ENCODE measurements at regions not wholly inside any gene's neighbourhood (a gene's known extent, or its start where the extent isn't known, plus 50 kb on each side); places are given as distances from the start of the nearest gene placed in this dataset.

DNA sequence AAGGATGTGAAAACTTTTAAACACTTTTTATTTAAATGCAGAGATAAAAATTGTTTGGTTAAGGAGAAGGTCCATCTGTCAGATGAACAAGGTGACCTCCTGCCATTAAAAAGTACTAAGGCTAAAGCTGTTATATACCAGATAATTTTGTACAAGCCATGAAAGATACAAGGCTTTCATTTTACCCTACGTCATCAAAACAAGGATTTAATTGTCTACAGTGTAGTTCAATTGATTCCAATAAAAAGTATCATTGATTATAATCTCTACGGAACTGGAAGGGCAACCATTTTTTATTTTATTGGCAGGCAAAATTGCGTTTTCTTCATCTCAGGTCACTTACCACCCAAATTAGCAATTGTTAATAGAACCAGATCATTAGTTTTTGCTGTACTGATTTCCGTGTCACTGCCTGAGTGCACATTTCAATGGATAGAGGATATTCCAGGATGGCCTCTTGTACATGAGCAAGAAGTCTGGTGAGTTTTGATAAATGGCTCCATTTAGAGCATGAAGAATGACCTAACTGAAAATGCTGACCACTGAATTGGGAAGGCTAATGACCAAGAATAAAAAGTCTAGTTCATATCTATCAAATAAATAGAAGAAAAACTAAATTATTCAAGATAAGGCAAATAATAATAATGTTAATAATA, 564.9 kb downstream of the JRKL start:
- Histone ChIP-seq H3K27ac (no peak overlapping the region), H3K36me3 (no peaks in the 10 kb centered on the region), H3K4me3 (no peak overlapping the region), H3K4me1 (no peaks in the 10 kb centered on the region), H3K9me3 (no peaks in the 10 kb centered on the region), H3K27me3 (ENCODE audit: low read depth) (no peaks in the 10 kb centered on the region)
- TF ChIP-seq, protein P1, sequence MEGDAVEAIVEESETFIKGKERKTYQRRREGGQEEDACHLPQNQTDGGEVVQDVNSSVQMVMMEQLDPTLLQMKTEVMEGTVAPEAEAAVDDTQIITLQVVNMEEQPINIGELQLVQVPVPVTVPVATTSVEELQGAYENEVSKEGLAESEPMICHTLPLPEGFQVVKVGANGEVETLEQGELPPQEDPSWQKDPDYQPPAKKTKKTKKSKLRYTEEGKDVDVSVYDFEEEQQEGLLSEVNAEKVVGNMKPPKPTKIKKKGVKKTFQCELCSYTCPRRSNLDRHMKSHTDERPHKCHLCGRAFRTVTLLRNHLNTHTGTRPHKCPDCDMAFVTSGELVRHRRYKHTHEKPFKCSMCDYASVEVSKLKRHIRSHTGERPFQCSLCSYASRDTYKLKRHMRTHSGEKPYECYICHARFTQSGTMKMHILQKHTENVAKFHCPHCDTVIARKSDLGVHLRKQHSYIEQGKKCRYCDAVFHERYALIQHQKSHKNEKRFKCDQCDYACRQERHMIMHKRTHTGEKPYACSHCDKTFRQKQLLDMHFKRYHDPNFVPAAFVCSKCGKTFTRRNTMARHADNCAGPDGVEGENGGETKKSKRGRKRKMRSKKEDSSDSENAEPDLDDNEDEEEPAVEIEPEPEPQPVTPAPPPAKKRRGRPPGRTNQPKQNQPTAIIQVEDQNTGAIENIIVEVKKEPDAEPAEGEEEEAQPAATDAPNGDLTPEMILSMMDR (IDR thresholded peaks at IDR 0.05): no peak
- DNase-seq (no peak), ATAC-seq (no peak)
- intact Hi-C loops (cut with DNase I): no loop called here

DNA sequence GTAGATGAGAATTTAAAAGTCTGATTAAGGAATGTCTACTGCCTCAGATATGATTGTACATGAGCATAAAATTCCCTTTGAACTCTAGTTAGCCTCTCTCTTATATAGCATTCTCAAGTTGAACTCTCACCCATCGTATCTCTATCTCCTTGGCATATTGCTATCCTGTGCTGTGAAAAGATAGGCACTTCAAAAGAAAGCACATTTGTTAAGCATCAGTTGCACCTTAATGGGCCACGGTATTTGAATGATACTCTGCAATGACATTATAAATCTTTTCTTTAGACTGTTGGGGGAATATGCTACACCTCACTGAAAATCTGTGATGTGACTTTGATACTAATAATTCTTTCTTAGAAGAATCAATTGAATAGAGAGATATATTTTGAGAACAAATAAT, 570.7 kb downstream of the JRKL start:
- Histone ChIP-seq H3K36me3 (no peaks in the 10 kb centered on the region), H3K4me3 (no peak overlapping the region), H3K27ac (no peak overlapping the region), H3K4me1 (no peaks in the 10 kb centered on the region), H3K27me3 (ENCODE audit: low read depth) (no peaks in the 10 kb centered on the region), H3K9me3 (no peaks in the 10 kb centered on the region)
- intact Hi-C loops (cut with DNase I): no loop called here
- TF ChIP-seq, protein P1 (IDR thresholded peaks at IDR 0.05): no peak
- ATAC-seq (no peak), DNase-seq (no peak)

DNA sequence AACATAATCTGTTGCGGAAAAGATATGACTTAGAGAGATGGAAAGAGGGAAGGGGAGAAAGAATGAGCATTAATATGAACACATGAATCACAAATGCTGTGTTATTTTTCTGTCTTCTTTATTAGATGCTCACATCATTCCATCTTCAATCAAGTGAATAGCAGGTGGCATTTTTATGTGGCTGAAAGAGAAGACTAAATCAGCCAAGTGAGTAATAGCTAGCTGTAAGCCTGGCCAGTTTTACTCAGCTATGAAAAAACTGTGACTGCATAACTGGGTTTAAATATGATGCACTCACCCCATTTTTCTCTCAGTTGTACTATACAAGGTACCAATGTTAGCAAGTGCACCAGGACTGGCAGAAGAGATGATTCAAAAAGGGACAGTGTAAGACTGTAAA, 571.1 kb downstream of the JRKL start:
- Histone ChIP-seq H3K36me3 (no peaks in the 10 kb centered on the region), H3K9me3 (no peaks in the 10 kb centered on the region), H3K27me3 (ENCODE audit: low read depth) (no peaks in the 10 kb centered on the region), H3K4me3 (no peak overlapping the region), H3K27ac (no peak overlapping the region), H3K4me1 (no peaks in the 10 kb centered on the region)
- ATAC-seq: no peak
- intact Hi-C loops (cut with DNase I): no loop called here
- no peak for DNase-seq
- TF ChIP-seq, protein P1 (IDR thresholded peaks at IDR 0.05): no peak

DNA sequence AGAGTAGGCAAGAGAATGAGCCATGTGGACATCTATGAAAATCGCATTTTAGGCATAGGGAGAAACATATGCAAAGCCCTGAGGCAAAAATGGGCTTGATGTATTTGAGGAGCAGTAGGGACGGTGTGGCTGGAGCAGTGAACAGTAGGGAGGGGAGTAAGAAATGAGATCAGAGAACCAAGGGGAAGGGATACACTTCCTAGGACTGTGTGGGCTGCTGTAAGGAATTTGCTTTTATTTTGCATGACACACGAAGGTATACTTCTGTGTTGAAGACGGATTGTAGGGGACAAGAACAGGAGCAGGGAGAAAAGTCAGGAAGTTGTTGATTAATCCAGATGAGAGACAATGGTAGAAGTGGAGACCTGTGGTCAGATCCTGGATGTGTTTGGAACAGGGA, 572.1 kb downstream of the JRKL start:
- H3K27ac ChIP-seq: no peak overlapping the region
- no peak overlapping the region for H3K4me3 ChIP-seq
- no peak for DNase-seq
- intact Hi-C loops (cut with DNase I): no loop called here
- no peak for ATAC-seq
- H3K4me1 ChIP-seq: no peaks in the 10 kb centered on the region
- H3K27me3 ChIP-seq (ENCODE audit: low read depth): no peaks in the 10 kb centered on the region
- H3K36me3 ChIP-seq: no peaks in the 10 kb centered on the region
- H3K9me3 ChIP-seq: no peaks in the 10 kb centered on the region
- TF ChIP-seq, protein P1 (IDR thresholded peaks at IDR 0.05): no peak

DNA sequence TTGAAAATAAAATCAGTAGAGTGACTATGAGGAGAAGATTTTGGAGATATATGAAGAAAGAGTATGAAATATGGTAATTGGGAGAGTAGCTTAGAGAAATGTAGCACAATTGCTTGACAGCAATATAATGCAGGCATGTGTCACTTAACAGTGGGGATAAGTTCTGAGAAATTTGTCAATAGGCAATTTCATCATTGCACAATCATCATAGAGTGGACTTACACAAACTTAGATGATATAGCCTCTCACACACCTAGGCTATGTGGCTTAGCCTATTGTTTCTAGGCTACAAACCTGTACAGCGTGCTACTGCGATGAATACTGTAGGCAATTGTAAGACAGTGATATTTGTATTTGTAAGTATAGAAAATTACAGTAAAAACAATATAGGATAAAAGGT, 573.6 kb downstream of the JRKL start:
- no peaks in the 10 kb centered on the region for H3K4me1 ChIP-seq
- intact Hi-C loops (cut with DNase I): no loop called here
- DNase-seq (no peak), ATAC-seq (no peak)
- H3K27ac ChIP-seq: no peak overlapping the region
- H3K27me3 ChIP-seq (ENCODE audit: low read depth): no peaks in the 10 kb centered on the region
- no peaks in the 10 kb centered on the region for H3K36me3 ChIP-seq
- H3K4me3 ChIP-seq: no peak overlapping the region
- H3K9me3 ChIP-seq: no peaks in the 10 kb centered on the region
- TF ChIP-seq, protein P1 (IDR thresholded peaks at IDR 0.05): no peak
